Amygdala (tissue), 56 donors: ENCODE measurements at regions not wholly inside any gene's neighbourhood (a gene's known extent, or its start where the extent isn't known, plus 50 kb on each side); places are given as distances from the start of the nearest gene placed in this dataset.
"Not testable (repeated sequence)": the region's sequence is repeated elsewhere in the genome, so short reads cannot be mapped to it uniquely, and the experiment has no call there.

ENCODE experiments used
- DNase-seq, 56 donors: peaks; one replicate each; lab custom pipeline; 2025; lab: John Stamatoyannopoulos, UW

GRCh38 chr6:97449444-97449966, 166.5 kb upstream of the MMS22L start:
- no peak for DNase-seq

GRCh38 chr6:97450087-97450486, 167.1 kb upstream of the MMS22L start:
- peak in 1 of 56 donors; percentile 1 for DNase-seq

- DNase-seq = no peak
Observed at GRCh38 chr6:97456070-97456469, 173.1 kb upstream of the MMS22L start.

- no peak for DNase-seq
Observed at GRCh38 chr6:97459535-97459934, 176.5 kb upstream of the MMS22L start.

- DNase-seq = no peak
Observed at GRCh38 chr6:97459986-97460385, 177.0 kb upstream of the MMS22L start.

GRCh38 chr6:97460394-97461080, 177.5 kb upstream of the MMS22L start:
- DNase-seq = no peak

- no peak for DNase-seq
Observed at GRCh38 chr6:97461218-97461617, 178.2 kb upstream of the MMS22L start.

GRCh38 chr6:97462031-97462430, 179.0 kb upstream of the MMS22L start:
- DNase-seq = no peak

- DNase-seq = no peak
Observed at GRCh38 chr6:97462938-97463598, 180.1 kb upstream of the MMS22L start.

- DNase-seq = peak in 9 of 56 donors; percentile 6 to 51 (median 21)
Observed at GRCh38 chr6:97465877-97466561, 183.0 kb upstream of the MMS22L start.

- no peak for DNase-seq
Observed at GRCh38 chr6:97468981-97469380, 186.0 kb upstream of the MMS22L start.

GRCh38 chr6:97469451-97469850, 186.4 kb upstream of the MMS22L start:
- DNase-seq = no peak

- no peak for DNase-seq
Observed at GRCh38 chr6:97470322-97470721, 187.3 kb upstream of the MMS22L start.

- no peak for DNase-seq
Observed at GRCh38 chr6:97473979-97474378, 191.0 kb upstream of the MMS22L start.

GRCh38 chr6:97497713-97498331, 214.8 kb upstream of the MMS22L start:
- peak in 50 of 56 donors; percentile 2 to 84 (median 38) for DNase-seq

- peak in 5 of 56 donors; percentile 1 to 19 (median 4) for DNase-seq
Observed at GRCh38 chr6:97501853-97502252, 218.8 kb upstream of the MMS22L start.

GRCh38 chr6:97508646-97509045, 225.6 kb upstream of the MMS22L start:
- DNase-seq = no peak

- DNase-seq = not testable (repeated sequence)
Observed at GRCh38 chr6:97513260-97513659, 230.2 kb upstream of the MMS22L start.

GRCh38 chr6:97524811-97525210, 241.8 kb upstream of the MMS22L start:
- peak in 22 of 56 donors; percentile 2 to 42 (median 8) for DNase-seq

GRCh38 chr6:97535800-97536199, 252.8 kb upstream of the MMS22L start:
- no peak for DNase-seq

GRCh38 chr6:97548354-97548753, 265.3 kb upstream of the MMS22L start:
- DNase-seq = no peak
